ENCODE measurements at regions not wholly inside any gene's neighbourhood (a gene's known extent, or its start where the extent isn't known, plus 50 kb on each side); places are given as distances from the start of the nearest gene placed in this dataset.
A peak's percentile ranks its signal among the peaks of the same experiment; 100 is the strongest.

GRCh38 chr16:6096931-6097670 lies 999.5 kb upstream of the EEF2KMT start:
- Histone ChIP-seq H3K9me3 (ENCODE audit: low read depth, low read length) (no peaks in the 10 kb centered on the region), H3K4me3 (no peak overlapping the region), H3K27ac (no peak overlapping the region), H3K9ac (ENCODE audit: insufficient read length) (no peak overlapping the region), H3K36me3 (ENCODE audit: insufficient read depth, low read length) (no peaks in the 10 kb centered on the region)
- no peak for DNase-seq (ENCODE audit: low read depth, low spot score)
- TF ChIP-seq EZH2 (IDR thresholded peaks at IDR 0.05) (no peak), POLR2AphosphoS5 (IDR thresholded peaks at IDR 0.05; ENCODE audit: borderline replicate concordance, low read depth, low read length) (no peak), FOXP2 (optimal IDR thresholded peaks at IDR 0.05; ENCODE audit: control extremely low read depth, extremely low read length, insufficient read depth) (no peak)

GRCh38 chr16:6095414-6095813 lies 997.8 kb upstream of the EEF2KMT start:
- Histone ChIP-seq H3K4me3 (no peak overlapping the region), H3K9ac (ENCODE audit: insufficient read length) (no peak overlapping the region), H3K36me3 (ENCODE audit: insufficient read depth, low read length) (no peaks in the 10 kb centered on the region), H3K9me3 (ENCODE audit: low read depth, low read length) (no peaks in the 10 kb centered on the region), H3K27ac (no peak overlapping the region)
- DNase-seq (ENCODE audit: low read depth, low spot score) = no peak
- TF ChIP-seq FOXP2 (optimal IDR thresholded peaks at IDR 0.05; ENCODE audit: control extremely low read depth, extremely low read length, insufficient read depth) (no peak), EZH2 (IDR thresholded peaks at IDR 0.05) (no peak), POLR2AphosphoS5 (IDR thresholded peaks at IDR 0.05; ENCODE audit: borderline replicate concordance, low read depth, low read length) (no peak)

GRCh38 chr16:6091021-6091420 lies 993.4 kb upstream of the EEF2KMT start:
- Histone ChIP-seq H3K4me3 (no peak overlapping the region), H3K36me3 (ENCODE audit: insufficient read depth, low read length) (no peaks in the 10 kb centered on the region), H3K9ac (ENCODE audit: insufficient read length) (no peak overlapping the region), H3K9me3 (ENCODE audit: low read depth, low read length) (no peaks in the 10 kb centered on the region), H3K27ac (no peak overlapping the region)
- no peak for DNase-seq (ENCODE audit: low read depth, low spot score)
- TF ChIP-seq EZH2 (IDR thresholded peaks at IDR 0.05) (no peak), POLR2AphosphoS5 (IDR thresholded peaks at IDR 0.05; ENCODE audit: borderline replicate concordance, low read depth, low read length) (no peak), FOXP2 (optimal IDR thresholded peaks at IDR 0.05; ENCODE audit: control extremely low read depth, extremely low read length, insufficient read depth) (no peak)

GRCh38 chr16:6081320-6081976 lies 983.9 kb upstream of the EEF2KMT start:
- peak; percentile 2 for DNase-seq (ENCODE audit: low read depth, low spot score)
- TF ChIP-seq POLR2AphosphoS5 (IDR thresholded peaks at IDR 0.05; ENCODE audit: borderline replicate concordance, low read depth, low read length) (no peak), EZH2 (IDR thresholded peaks at IDR 0.05) (no peak), FOXP2 (optimal IDR thresholded peaks at IDR 0.05; ENCODE audit: control extremely low read depth, extremely low read length, insufficient read depth) (no peak)

DNA sequence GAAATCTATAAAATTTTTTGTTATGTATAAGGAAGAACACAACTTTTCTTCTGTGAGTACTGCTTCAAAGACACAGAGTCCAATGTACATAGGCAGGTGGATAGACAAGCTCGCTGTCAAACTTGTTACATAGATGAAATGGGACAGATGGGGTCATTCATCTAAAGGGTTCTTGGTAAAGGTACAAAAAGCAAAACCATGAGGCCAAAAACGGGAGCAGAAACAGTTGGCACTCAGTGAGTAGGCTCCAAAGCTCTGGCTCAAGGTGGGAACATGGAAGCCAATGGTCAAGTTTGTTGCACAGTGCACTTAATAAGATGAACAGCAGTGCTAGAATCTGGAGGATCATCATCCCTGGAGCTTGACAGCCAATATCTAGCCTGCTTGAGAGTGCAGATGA lies 979.0 kb upstream of the EEF2KMT start:
- Histone ChIP-seq H3K27ac (no peak overlapping the region), H3K4me3 (no peak overlapping the region), H3K36me3 (ENCODE audit: insufficient read depth, low read length) (no peaks in the 10 kb centered on the region), H3K9ac (ENCODE audit: insufficient read length) (no peak overlapping the region), H3K9me3 (ENCODE audit: low read depth, low read length) (no peaks in the 10 kb centered on the region)
- TF ChIP-seq FOXP2 (optimal IDR thresholded peaks at IDR 0.05; ENCODE audit: control extremely low read depth, extremely low read length, insufficient read depth) (no peak), POLR2AphosphoS5 (IDR thresholded peaks at IDR 0.05; ENCODE audit: borderline replicate concordance, low read depth, low read length) (no peak), EZH2 (IDR thresholded peaks at IDR 0.05) (no peak)
- DNase-seq (ENCODE audit: low read depth, low spot score) = no peak

More at GRCh38 chr16:6081320-6081976, 983.9 kb upstream of the EEF2KMT start:
- Histone ChIP-seq H3K4me3 (no peak overlapping the region), H3K9ac (ENCODE audit: insufficient read length) (no peak overlapping the region), H3K27ac (no peak overlapping the region), H3K9me3 (ENCODE audit: low read depth, low read length) (no peaks in the 10 kb centered on the region), H3K36me3 (ENCODE audit: insufficient read depth, low read length) (no peaks in the 10 kb centered on the region)

- DNase-seq (ENCODE audit: low read depth, low spot score) = no peak
- H3K9ac ChIP-seq (ENCODE audit: insufficient read length) = no peak overlapping the region
- TF ChIP-seq FOXP2 (optimal IDR thresholded peaks at IDR 0.05; ENCODE audit: control extremely low read depth, extremely low read length, insufficient read depth) (no peak), EZH2 (IDR thresholded peaks at IDR 0.05) (no peak), POLR2AphosphoS5 (IDR thresholded peaks at IDR 0.05; ENCODE audit: borderline replicate concordance, low read depth, low read length) (no peak)
- H3K4me3 ChIP-seq = no peak overlapping the region
- H3K9me3 ChIP-seq (ENCODE audit: low read depth, low read length) = no peaks in the 10 kb centered on the region
- no peaks in the 10 kb centered on the region for H3K36me3 ChIP-seq (ENCODE audit: insufficient read depth, low read length)
- no peak overlapping the region for H3K27ac ChIP-seq
These were observed 970.5 kb upstream of the EEF2KMT start for GRCh38 chr16:6068063-6068462.

DNA sequence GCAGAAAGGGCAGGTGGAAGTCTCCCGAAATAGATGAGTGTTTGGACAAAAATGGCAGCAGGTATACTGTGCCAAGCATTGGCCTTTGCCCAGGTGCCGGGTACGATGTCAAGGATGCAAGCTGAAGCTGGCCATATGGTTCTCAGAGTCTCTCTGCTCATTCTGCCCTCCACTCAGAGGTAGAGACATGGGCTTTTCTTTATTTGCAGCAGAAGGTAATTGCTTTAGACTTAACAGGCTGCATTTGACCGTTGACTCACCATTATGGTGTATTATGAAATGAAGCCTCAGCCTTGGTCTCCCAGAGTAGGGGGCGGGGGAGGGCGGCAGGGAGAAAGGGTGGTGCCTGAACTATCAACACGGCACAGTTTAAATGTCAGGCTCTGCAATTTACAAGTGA lies 969.1 kb upstream of the EEF2KMT start:
- Histone ChIP-seq H3K27ac (no peak overlapping the region), H3K36me3 (ENCODE audit: insufficient read depth, low read length) (no peaks in the 10 kb centered on the region), H3K9ac (ENCODE audit: insufficient read length) (no peak overlapping the region), H3K9me3 (ENCODE audit: low read depth, low read length) (no peaks in the 10 kb centered on the region), H3K4me3 (no peak overlapping the region)
- no peak for DNase-seq (ENCODE audit: low read depth, low spot score)
- TF ChIP-seq EZH2 (IDR thresholded peaks at IDR 0.05) (no peak), POLR2AphosphoS5 (IDR thresholded peaks at IDR 0.05; ENCODE audit: borderline replicate concordance, low read depth, low read length) (no peak), FOXP2 (optimal IDR thresholded peaks at IDR 0.05; ENCODE audit: control extremely low read depth, extremely low read length, insufficient read depth) (no peak)

GRCh38 chr16:6063526-6063925 lies 965.9 kb upstream of the EEF2KMT start:
- TF ChIP-seq FOXP2 (optimal IDR thresholded peaks at IDR 0.05; ENCODE audit: control extremely low read depth, extremely low read length, insufficient read depth) (no peak), EZH2 (IDR thresholded peaks at IDR 0.05) (no peak), POLR2AphosphoS5 (IDR thresholded peaks at IDR 0.05; ENCODE audit: borderline replicate concordance, low read depth, low read length) (no peak)
- no peak overlapping the region for H3K4me3 ChIP-seq
- DNase-seq (ENCODE audit: low read depth, low spot score) = no peak
- no peaks in the 10 kb centered on the region for H3K36me3 ChIP-seq (ENCODE audit: insufficient read depth, low read length)
- no peak overlapping the region for H3K9ac ChIP-seq (ENCODE audit: insufficient read length)
- no peaks in the 10 kb centered on the region for H3K9me3 ChIP-seq (ENCODE audit: low read depth, low read length)
- no peak overlapping the region for H3K27ac ChIP-seq

Measured in SK-N-MC (cell line).